H9 (cell line): ENCODE measurements at regions not wholly inside any gene's neighbourhood (a gene's known extent, or its start where the extent isn't known, plus 50 kb on each side); places are given as distances from the start of the nearest gene placed in this dataset.

ENCODE experiments used
- DNase-seq: peaks from one replicate; pipeline ENCODE4 v3.0.0-alpha.2; 2017
- H2AFZ ChIP-seq: one replicate; pipeline ENCODE4 v1.6.1; 2013; ENCODE audit warnings: mild to moderate bottlenecking, low read length, control low read depth, moderate library complexity
- H2AK5ac ChIP-seq: 2 replicates; pipeline ENCODE4 v1.6.1; 2013; ENCODE audit warnings: low read length, control low read depth, mixed read lengths; ENCODE audit not compliant: insufficient read length
- H2BK120ac ChIP-seq: one replicate; pipeline ENCODE4 v1.6.1; 2013; ENCODE audit warnings: low read depth, mild to moderate bottlenecking, low read length, control low read depth, inconsistent platforms; ENCODE audit not compliant: poor library complexity, severe bottlenecking
- H2BK12ac ChIP-seq: 2 replicates; pipeline ENCODE4 v1.6.1; 2013; ENCODE audit warnings: low read length, control low read depth, mixed read lengths, low read depth; ENCODE audit not compliant: insufficient read length
- H2BK15ac ChIP-seq: 2 replicates; pipeline ENCODE4 v1.6.1; 2013; ENCODE audit warnings: low read depth, low read length, control low read depth
- H2BK20ac ChIP-seq: one replicate; pipeline ENCODE4 v1.6.1; 2013; ENCODE audit warnings: low read depth, mild to moderate bottlenecking, low read length, control low read depth, inconsistent platforms; ENCODE audit not compliant: poor library complexity, severe bottlenecking
- H2BK5ac ChIP-seq: 2 replicates; pipeline ENCODE4 v1.6.1; 2013; ENCODE audit warnings: low read length, control low read depth, mixed read lengths; ENCODE audit not compliant: insufficient read length
- H3K14ac ChIP-seq: 2 replicates; pipeline ENCODE4 v1.6.1; 2013; ENCODE audit warnings: low read length, control low read depth; ENCODE audit not compliant: insufficient read depth
- H3K18ac ChIP-seq: 2 replicates; pipeline ENCODE4 v1.6.1; 2013; ENCODE audit warnings: low read depth, mild to moderate bottlenecking, mixed read lengths, low read length, control low read depth; ENCODE audit not compliant: insufficient read length
- H3K23ac ChIP-seq: 2 replicates; pipeline ENCODE4 v1.6.1; 2013; ENCODE audit warnings: low read length, control low read depth, mixed read lengths, low read depth; ENCODE audit not compliant: insufficient read length
- H3K23me2 ChIP-seq: 2 replicates; pipeline ENCODE4 v1.6.1; 2013; ENCODE audit warnings: low read depth, mild to moderate bottlenecking, mixed read lengths, low read length, control low read depth; ENCODE audit not compliant: insufficient read length, poor library complexity, severe bottlenecking
- H3K27ac ChIP-seq: 2 replicates; pipeline ENCODE4 v1.5.1; 2013; ENCODE audit warnings: low read length, control low read depth, mixed read lengths, low read depth; ENCODE audit not compliant: insufficient read length
- H3K27me3 ChIP-seq: 2 replicates; pipeline ENCODE4 v1.6.1; 2013; ENCODE audit warnings: low read length, control low read depth, inconsistent platforms; ENCODE audit not compliant: insufficient read depth
- H3K4ac ChIP-seq: 2 replicates; pipeline ENCODE4 v1.6.1; 2013; ENCODE audit warnings: low read depth, mild to moderate bottlenecking, control low read depth, inconsistent platforms, low read length, moderate library complexity
- H3K4me1 ChIP-seq: 2 replicates; pipeline ENCODE4 v1.6.1; 2013; ENCODE audit warnings: low read length, control low read depth, inconsistent platforms; ENCODE audit not compliant: insufficient read depth
- H3K4me2 ChIP-seq: 2 replicates; pipeline ENCODE4 v1.6.1; 2013; ENCODE audit warnings: low read length, control low read depth, mixed read lengths; ENCODE audit not compliant: insufficient read length, insufficient read depth
- H3K56ac ChIP-seq: 2 replicates; pipeline ENCODE4 v1.6.1; 2013; ENCODE audit warnings: low read depth, mild to moderate bottlenecking, mixed read lengths, low read length, control low read depth; ENCODE audit not compliant: insufficient read length
- H3K79me1 ChIP-seq: 2 replicates; pipeline ENCODE4 v1.6.1; 2013; ENCODE audit warnings: low read depth, mild to moderate bottlenecking, moderate library complexity, low read length, control low read depth, inconsistent platforms; ENCODE audit not compliant: insufficient read depth, poor library complexity, severe bottlenecking
- H3K79me2 ChIP-seq: 2 replicates; pipeline ENCODE4 v1.6.1; 2013; ENCODE audit warnings: low read length, control low read depth, inconsistent platforms; ENCODE audit not compliant: insufficient read depth
- H3K9ac ChIP-seq: 2 replicates; pipeline ENCODE4 v1.6.1; 2013; ENCODE audit warnings: low read length, control low read depth, mixed read lengths; ENCODE audit not compliant: insufficient read length; ENCODE audit errors: extremely low read depth
- H3K9me3 ChIP-seq: one replicate; pipeline ENCODE4 v1.6.1; 2013; ENCODE audit warnings: low read depth, low read length, inconsistent platforms; ENCODE audit not compliant: control insufficient read depth
- H3T11ph ChIP-seq: one replicate; pipeline ENCODE4 v1.6.1; 2013; ENCODE audit warnings: mild to moderate bottlenecking, low read length, control low read depth, inconsistent platforms
- H4K20me1 ChIP-seq: one replicate; pipeline ENCODE4 v1.6.1; 2013; ENCODE audit not compliant: control insufficient read depth, insufficient read length, insufficient read depth
- H4K5ac ChIP-seq: 2 replicates; pipeline ENCODE4 v1.6.1; 2013; ENCODE audit warnings: low read depth, mild to moderate bottlenecking, mixed read lengths, low read length, control low read depth; ENCODE audit not compliant: insufficient read length
- H4K8ac ChIP-seq: replicated peaks from 2 replicates; pipeline ENCODE4 v1.6.1; 2013; ENCODE audit warnings: low read length, control low read depth, mixed read lengths, low read depth; ENCODE audit not compliant: insufficient read length
- H4K91ac ChIP-seq: 2 replicates; pipeline ENCODE4 v1.6.1; 2013; ENCODE audit warnings: low read depth, mild to moderate bottlenecking, moderate library complexity, mixed read lengths, low read length, control low read depth; ENCODE audit not compliant: insufficient read length
- H3K27ac Mint-ChIP-seq, 3 experiments: 2 replicates in 2 of 3; 3 replicates in 1 of 3; pipeline ENCODE4 v1.8.0; 2020 to 2021; ENCODE audit warnings: mixed read lengths in 3 of 3, mild to moderate bottlenecking in 1 of 3, moderate library complexity in 1 of 3
- H3K27me3 Mint-ChIP-seq: 2 replicates; pipeline ENCODE4 v1.8.0; 2021; ENCODE audit warnings: low read depth, mild to moderate bottlenecking, moderate library complexity, mixed read lengths
- H3K36me3 Mint-ChIP-seq, 3 experiments: 2 replicates in 2 of 3; 3 replicates in 1 of 3; pipeline ENCODE4 v1.8.0; 2020 to 2021; ENCODE audit warnings: low read depth in 3 of 3, mixed read lengths in 3 of 3; ENCODE audit not compliant: insufficient read depth in 1 of 3
- H3K4me1 Mint-ChIP-seq, 2 experiments: 2 replicates each; pipeline ENCODE4 v1.8.0; 2020; ENCODE audit warnings: mixed read lengths in 2 of 2
- H3K4me3 Mint-ChIP-seq, 2 experiments: 2 replicates in 1 of 2; 3 replicates in 1 of 2; pipeline ENCODE4 v1.8.0; 2020 to 2021; ENCODE audit warnings: mild to moderate bottlenecking in 2 of 2, mixed read lengths in 2 of 2, moderate library complexity in 1 of 2
- H3K9me3 Mint-ChIP-seq, 2 experiments: 2 replicates in 1 of 2; 3 replicates in 1 of 2; pipeline ENCODE4 v1.8.0; 2020; ENCODE audit warnings: mild to moderate bottlenecking in 2 of 2, mixed read lengths in 2 of 2, moderate library complexity in 1 of 2
- WGBS: extraction: QIAGEN DNeasy Blood & Tissue Kit; methylation state at CpG from one replicate; pipeline ENCODE4 v1.1.7; 2013; ENCODE audit warnings: missing lambda C conversion rate, low lambda C conversion rate, mixed read lengths; ENCODE audit not compliant: insufficient read length; ENCODE audit errors: extremely low coverage; 5-methylcytosine and 5-hydroxymethylcytosine counted together
- TF ChIP-seq, protein P1 (sequence below): fragments of 200-600 bp; sonication (generic); conservative IDR thresholded peaks from 3 replicates; pipeline ENCODE4 v1.8.0; 2021; ENCODE audit warnings: antibody characterized with exemption, mild to moderate bottlenecking

DNA sequence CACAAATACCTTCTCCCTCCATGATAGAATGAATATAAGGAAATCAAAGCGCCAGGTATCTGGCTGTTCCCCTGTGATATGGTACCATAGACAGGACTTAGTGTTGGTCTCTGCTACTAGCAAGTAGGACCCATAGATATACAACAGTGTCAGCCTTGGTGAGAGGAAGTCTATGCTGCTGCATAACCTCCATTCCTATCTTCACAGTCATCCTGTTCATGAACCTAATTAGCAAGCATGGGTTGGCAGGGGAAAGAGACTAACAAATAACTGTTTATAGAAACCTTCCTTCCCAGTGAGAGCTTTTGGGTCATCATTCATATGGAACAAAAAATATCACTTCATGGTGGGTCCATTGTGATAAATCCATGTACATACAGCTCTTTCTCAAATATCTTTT lies 188.9 kb upstream of the FAM98A start:
- Histone ChIP-seq H3K4me2 (no peak overlapping the region), H3K23ac (no peak overlapping the region), H3K79me1 (no peaks in the 10 kb centered on the region), H3K18ac (no peak overlapping the region), H2BK12ac (no peak overlapping the region), H2BK20ac (no peak overlapping the region), H3K79me2 (no peaks in the 10 kb centered on the region), H3K4ac (no peak overlapping the region), H3K27me3 (no peaks in the 10 kb centered on the region), H3T11ph (no peak overlapping the region), H4K91ac (no peak overlapping the region), H3K56ac (no peak overlapping the region), H4K5ac (no peak overlapping the region), H2AK5ac (no peak overlapping the region), H3K4me1 (no peaks in the 10 kb centered on the region), H2BK15ac (no peak overlapping the region), H2BK5ac (no peak overlapping the region), H3K9me3 (no peaks in the 10 kb centered on the region), H2BK120ac (no peak overlapping the region), H2AFZ (no peak overlapping the region), H4K8ac (no peak overlapping the region), H3K23me2 (no peaks in the 10 kb centered on the region), H4K20me1 (no peaks in the 10 kb centered on the region), H3K9ac (no peak overlapping the region), H3K27ac (no peak overlapping the region), H3K14ac (no peak overlapping the region)
- H3K4me3 Mint-ChIP-seq, result no peak overlapping the region
- no peak overlapping the region for H3K27ac Mint-ChIP-seq
- no peak for DNase-seq
- peaks cover 0 to 3% of the 10 kb centered on the region in 2 experiments; a peak in 1 of 5 replicates for H3K9me3 Mint-ChIP-seq
- peaks cover 0 to 4% (median 0%) of the 10 kb centered on the region in 3 experiments; a peak in 1 of 7 replicates for H3K36me3 Mint-ChIP-seq
- TF ChIP-seq, protein P1, sequence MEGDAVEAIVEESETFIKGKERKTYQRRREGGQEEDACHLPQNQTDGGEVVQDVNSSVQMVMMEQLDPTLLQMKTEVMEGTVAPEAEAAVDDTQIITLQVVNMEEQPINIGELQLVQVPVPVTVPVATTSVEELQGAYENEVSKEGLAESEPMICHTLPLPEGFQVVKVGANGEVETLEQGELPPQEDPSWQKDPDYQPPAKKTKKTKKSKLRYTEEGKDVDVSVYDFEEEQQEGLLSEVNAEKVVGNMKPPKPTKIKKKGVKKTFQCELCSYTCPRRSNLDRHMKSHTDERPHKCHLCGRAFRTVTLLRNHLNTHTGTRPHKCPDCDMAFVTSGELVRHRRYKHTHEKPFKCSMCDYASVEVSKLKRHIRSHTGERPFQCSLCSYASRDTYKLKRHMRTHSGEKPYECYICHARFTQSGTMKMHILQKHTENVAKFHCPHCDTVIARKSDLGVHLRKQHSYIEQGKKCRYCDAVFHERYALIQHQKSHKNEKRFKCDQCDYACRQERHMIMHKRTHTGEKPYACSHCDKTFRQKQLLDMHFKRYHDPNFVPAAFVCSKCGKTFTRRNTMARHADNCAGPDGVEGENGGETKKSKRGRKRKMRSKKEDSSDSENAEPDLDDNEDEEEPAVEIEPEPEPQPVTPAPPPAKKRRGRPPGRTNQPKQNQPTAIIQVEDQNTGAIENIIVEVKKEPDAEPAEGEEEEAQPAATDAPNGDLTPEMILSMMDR, result no peak
- H3K4me1 Mint-ChIP-seq, result no peaks in the 10 kb centered on the region
- WGBS, result no CpG with 5 or more reads among the region's 1 CpG
- H3K27me3 Mint-ChIP-seq, result no peaks in the 10 kb centered on the region
